ENCODE measurements at regions not wholly inside any gene's neighbourhood (a gene's known extent, or its start where the extent isn't known, plus 50 kb on each side); places are given as distances from the start of the nearest gene placed in this dataset.

GRCh38 chr1:166700696-166701095, 138.6 kb upstream of the POGK start:
- Histone ChIP-seq H3K27me3 (ENCODE audit: control insufficient read depth, insufficient read depth, low read length) (no peaks in the 10 kb centered on the region), H3K4me3 (ENCODE audit: low read depth, low read length) (no peak overlapping the region), H3K9me3 (ENCODE audit: control insufficient read depth, insufficient read depth, low read length) (no peaks in the 10 kb centered on the region; the same call in 1 of the 2 replicates), H3K27ac (ENCODE audit: low read depth, low read length) (no peak overlapping the region)
- DNase-seq (ENCODE audit: low read depth, low spot score) = no peak
- ChIA-PET POLR2A (no interaction called here), CTCF (no interaction called here)
- TF ChIP-seq CTCF (IDR thresholded peaks at IDR 0.05; ENCODE audit: low read depth, low read length) = no peak

GRCh38 chr1:166701603-166702100, 137.6 kb upstream of the POGK start:
- H3K27me3 ChIP-seq (ENCODE audit: control insufficient read depth, insufficient read depth, low read length) = no peaks in the 10 kb centered on the region
- H3K4me3 ChIP-seq (ENCODE audit: low read depth, low read length) = no peak overlapping the region
- no peak for TF ChIP-seq CTCF (IDR thresholded peaks at IDR 0.05; ENCODE audit: low read depth, low read length)
- no peak for DNase-seq (ENCODE audit: low read depth, low spot score)
- ChIA-PET CTCF (no interaction called here), POLR2A (no interaction called here)
- no peaks in the 10 kb centered on the region; the same call in 1 of the 2 replicates for H3K9me3 ChIP-seq (ENCODE audit: control insufficient read depth, insufficient read depth, low read length)
- no peak overlapping the region for H3K27ac ChIP-seq (ENCODE audit: low read depth, low read length)

- ChIA-PET CTCF (no interaction called here), POLR2A (no interaction called here)
- TF ChIP-seq CTCF (IDR thresholded peaks at IDR 0.05; ENCODE audit: low read depth, low read length) = no peak
- no peaks in the 10 kb centered on the region for H3K27me3 ChIP-seq (ENCODE audit: control insufficient read depth, insufficient read depth, low read length)
- no peak for DNase-seq (ENCODE audit: low read depth, low spot score)
- no peak overlapping the region for H3K27ac ChIP-seq (ENCODE audit: low read depth, low read length)
- H3K9me3 ChIP-seq (ENCODE audit: control insufficient read depth, insufficient read depth, low read length) = no peaks in the 10 kb centered on the region; the same call in 1 of the 2 replicates
- no peak overlapping the region for H3K4me3 ChIP-seq (ENCODE audit: low read depth, low read length)
Observed at GRCh38 chr1:166703141-166703540, 136.1 kb upstream of the POGK start.

- POLR2A ChIA-PET = no interaction called here
Observed at GRCh38 chr1:166703726-166704462, 135.4 kb upstream of the POGK start.

More at GRCh38 chr1:166703726-166704462, 135.4 kb upstream of the POGK start:
- Histone ChIP-seq H3K27ac (ENCODE audit: low read depth, low read length) (no peak overlapping the region), H3K4me3 (ENCODE audit: low read depth, low read length) (no peak overlapping the region), H3K9me3 (ENCODE audit: control insufficient read depth, insufficient read depth, low read length) (no peaks in the 10 kb centered on the region; the same call in 1 of the 2 replicates), H3K27me3 (ENCODE audit: control insufficient read depth, insufficient read depth, low read length) (no peaks in the 10 kb centered on the region)
- no peak for TF ChIP-seq CTCF (IDR thresholded peaks at IDR 0.05; ENCODE audit: low read depth, low read length)
- DNase-seq (ENCODE audit: low read depth, low spot score) = no peak
- CTCF ChIA-PET = no interaction called here

All from AG04450 (cell line).